ENCODE measurements at regions not wholly inside any gene's neighbourhood (a gene's known extent, or its start where the extent isn't known, plus 50 kb on each side); places are given as distances from the start of the nearest gene placed in this dataset.

DNA sequence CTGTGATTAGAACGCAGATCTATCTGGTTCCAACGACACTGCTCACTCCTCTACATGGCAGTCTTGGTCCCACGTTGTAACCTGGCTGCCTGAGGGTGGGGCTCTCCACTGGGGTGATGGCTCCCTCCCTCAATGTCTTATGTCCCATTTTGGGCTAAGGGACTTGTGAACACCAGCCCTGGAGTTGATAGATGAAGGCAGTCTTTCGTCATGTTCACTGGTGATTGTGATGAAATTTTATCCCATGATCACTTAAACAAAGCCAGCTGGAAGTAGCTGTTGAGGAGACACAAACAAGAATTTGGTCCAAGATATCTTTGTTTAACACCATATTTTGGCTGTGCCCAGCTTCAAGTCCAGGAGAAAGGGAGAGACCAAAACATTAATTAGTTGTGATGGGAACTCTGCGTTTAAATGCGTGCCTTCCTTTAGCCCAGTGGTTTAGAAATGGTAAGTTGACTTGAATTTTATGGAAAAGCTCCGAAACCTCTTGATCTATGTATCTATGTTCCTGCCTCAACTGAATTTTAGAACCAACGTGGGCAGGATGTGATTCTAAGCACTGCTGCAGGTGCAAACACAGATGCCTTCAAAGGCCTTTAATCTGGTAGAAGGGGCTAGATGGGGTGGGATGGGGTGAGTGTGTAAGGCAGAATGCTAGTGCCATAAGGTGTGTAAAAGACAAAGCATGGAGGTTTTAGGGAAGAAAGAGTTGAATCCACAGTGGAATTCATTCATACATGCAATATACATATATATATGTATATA is 186.8 kb upstream of the IRX3 start:
- no peak overlapping the region for H3K27ac ChIP-seq
- TF ChIP-seq, protein P1, sequence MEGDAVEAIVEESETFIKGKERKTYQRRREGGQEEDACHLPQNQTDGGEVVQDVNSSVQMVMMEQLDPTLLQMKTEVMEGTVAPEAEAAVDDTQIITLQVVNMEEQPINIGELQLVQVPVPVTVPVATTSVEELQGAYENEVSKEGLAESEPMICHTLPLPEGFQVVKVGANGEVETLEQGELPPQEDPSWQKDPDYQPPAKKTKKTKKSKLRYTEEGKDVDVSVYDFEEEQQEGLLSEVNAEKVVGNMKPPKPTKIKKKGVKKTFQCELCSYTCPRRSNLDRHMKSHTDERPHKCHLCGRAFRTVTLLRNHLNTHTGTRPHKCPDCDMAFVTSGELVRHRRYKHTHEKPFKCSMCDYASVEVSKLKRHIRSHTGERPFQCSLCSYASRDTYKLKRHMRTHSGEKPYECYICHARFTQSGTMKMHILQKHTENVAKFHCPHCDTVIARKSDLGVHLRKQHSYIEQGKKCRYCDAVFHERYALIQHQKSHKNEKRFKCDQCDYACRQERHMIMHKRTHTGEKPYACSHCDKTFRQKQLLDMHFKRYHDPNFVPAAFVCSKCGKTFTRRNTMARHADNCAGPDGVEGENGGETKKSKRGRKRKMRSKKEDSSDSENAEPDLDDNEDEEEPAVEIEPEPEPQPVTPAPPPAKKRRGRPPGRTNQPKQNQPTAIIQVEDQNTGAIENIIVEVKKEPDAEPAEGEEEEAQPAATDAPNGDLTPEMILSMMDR (IDR thresholded peaks at IDR 0.05; ENCODE audit: low read depth, low read length): no peak

DNA sequence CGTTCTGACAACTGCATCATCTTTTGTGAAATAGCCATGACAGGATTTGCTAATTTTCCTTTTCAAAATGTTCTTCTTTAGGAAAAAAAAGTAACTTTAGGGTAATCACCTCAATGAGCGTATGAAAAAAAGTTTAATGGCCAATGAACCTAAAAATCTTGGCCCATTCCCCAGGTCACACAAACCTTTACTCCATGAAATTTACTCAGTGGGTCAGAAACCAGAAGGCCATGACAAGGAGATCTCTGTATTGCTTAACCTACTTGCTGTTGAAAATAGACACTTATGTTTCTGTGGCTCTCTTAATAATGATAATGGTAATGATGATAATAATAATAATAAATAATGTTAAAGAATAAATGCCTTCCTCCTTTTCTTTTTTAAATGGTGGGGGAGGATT is 180.8 kb upstream of the IRX3 start:
- Histone ChIP-seq H3K9me3 (ENCODE audit: severe bottlenecking) (no peaks in the 10 kb centered on the region), H3K27ac (no peak overlapping the region), H3K27me3 (ENCODE audit: insufficient read depth, low read depth, severe bottlenecking) (no peaks in the 10 kb centered on the region), H3K36me3 (no peaks in the 10 kb centered on the region), H3K4me3 (ENCODE audit: low read depth, low read length) (no peak overlapping the region)
- no peak for DNase-seq
- TF ChIP-seq, protein P1 (IDR thresholded peaks at IDR 0.05; ENCODE audit: low read depth, low read length): no peak

More for the DNA sequence above, 186.8 kb upstream of the IRX3 start:
- Histone ChIP-seq H3K9me3 (ENCODE audit: severe bottlenecking) (no peaks in the 10 kb centered on the region), H3K4me3 (ENCODE audit: low read depth, low read length) (no peak overlapping the region), H3K36me3 (no peaks in the 10 kb centered on the region), H3K27me3 (ENCODE audit: insufficient read depth, low read depth, severe bottlenecking) (no peaks in the 10 kb centered on the region)
- DNase-seq: no peak

DNA sequence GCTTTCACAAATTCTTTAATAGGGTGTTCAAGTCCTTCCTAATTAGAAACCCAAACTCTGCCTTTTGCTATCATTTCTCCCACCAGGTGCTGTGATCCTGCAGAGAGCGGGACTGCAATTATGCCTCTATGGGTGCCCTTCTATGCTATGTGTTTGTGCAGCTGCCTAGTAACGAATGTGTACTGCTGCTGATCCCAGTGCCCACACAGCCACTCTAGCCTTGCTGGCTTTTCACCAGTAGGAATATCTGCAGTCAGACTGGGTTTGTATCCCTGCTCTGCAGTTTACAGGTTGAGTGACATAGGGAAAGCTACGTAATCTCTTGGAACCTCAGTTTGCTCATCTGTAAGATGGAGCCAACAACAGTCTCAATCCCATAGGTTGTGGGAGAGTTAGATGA is 179.6 kb upstream of the IRX3 start:
- Histone ChIP-seq H3K36me3 (no peaks in the 10 kb centered on the region), H3K9me3 (ENCODE audit: severe bottlenecking) (no peaks in the 10 kb centered on the region), H3K27ac (no peak overlapping the region), H3K27me3 (ENCODE audit: insufficient read depth, low read depth, severe bottlenecking) (no peaks in the 10 kb centered on the region), H3K4me3 (ENCODE audit: low read depth, low read length) (no peak overlapping the region)
- TF ChIP-seq, protein P1 (IDR thresholded peaks at IDR 0.05; ENCODE audit: low read depth, low read length): no peak
- no peak for DNase-seq

DNA sequence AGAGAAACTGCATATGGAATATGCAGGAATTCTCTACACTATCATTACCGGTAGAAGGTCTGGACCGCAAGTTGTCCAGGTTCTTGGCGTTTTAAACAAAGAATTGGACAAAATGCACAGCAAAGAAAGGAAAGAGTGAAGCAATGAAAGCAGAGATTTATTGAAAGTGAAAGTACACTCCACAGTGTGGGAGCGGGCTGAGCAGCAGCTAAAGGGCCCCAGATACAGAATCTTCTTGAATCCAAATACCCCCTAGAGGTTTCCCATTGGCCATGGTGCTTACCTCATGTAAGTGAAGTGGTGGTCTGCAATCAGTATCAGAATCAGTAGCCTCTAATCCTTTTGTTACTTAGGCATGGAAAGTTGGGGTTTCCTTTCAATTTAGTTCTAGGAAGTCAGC is 178.5 kb upstream of the IRX3 start:
- H3K27me3 ChIP-seq (ENCODE audit: insufficient read depth, low read depth, severe bottlenecking): no peaks in the 10 kb centered on the region
- H3K27ac ChIP-seq: no peak overlapping the region
- DNase-seq: no peak
- TF ChIP-seq, protein P1 (IDR thresholded peaks at IDR 0.05; ENCODE audit: low read depth, low read length): no peak
- H3K9me3 ChIP-seq (ENCODE audit: severe bottlenecking): no peaks in the 10 kb centered on the region
- no peaks in the 10 kb centered on the region for H3K36me3 ChIP-seq
- H3K4me3 ChIP-seq (ENCODE audit: low read depth, low read length): no peak overlapping the region

GRCh38 chr16:54462771-54463170 is 176.2 kb upstream of the IRX3 start:
- H3K36me3 ChIP-seq: no peaks in the 10 kb centered on the region
- H3K4me3 ChIP-seq (ENCODE audit: low read depth, low read length): no peak overlapping the region
- TF ChIP-seq, protein P1 (IDR thresholded peaks at IDR 0.05; ENCODE audit: low read depth, low read length): no peak
- no peak overlapping the region for H3K27ac ChIP-seq
- no peaks in the 10 kb centered on the region for H3K9me3 ChIP-seq (ENCODE audit: severe bottlenecking)
- H3K27me3 ChIP-seq (ENCODE audit: insufficient read depth, low read depth, severe bottlenecking): no peaks in the 10 kb centered on the region
- DNase-seq: no peak

GRCh38 chr16:54462151-54462651 is 175.6 kb upstream of the IRX3 start:
- Histone ChIP-seq H3K27me3 (ENCODE audit: insufficient read depth, low read depth, severe bottlenecking) (no peaks in the 10 kb centered on the region), H3K9me3 (ENCODE audit: severe bottlenecking) (no peaks in the 10 kb centered on the region), H3K27ac (no peak overlapping the region), H3K36me3 (no peaks in the 10 kb centered on the region), H3K4me3 (ENCODE audit: low read depth, low read length) (no peak overlapping the region)
- TF ChIP-seq, protein P1 (IDR thresholded peaks at IDR 0.05; ENCODE audit: low read depth, low read length): no peak
- DNase-seq: no peak
